HG03103 (cell line): ENCODE measurements at regions not wholly inside any gene's neighbourhood (a gene's known extent, or its start where the extent isn't known, plus 50 kb on each side); places are given as distances from the start of the nearest gene placed in this dataset.

Experiments
- ATAC-seq: cut with Tn5 transposase; IDR thresholded peaks from one replicate; pipeline ENCODE4 v1.9.1; 2021; ENCODE audit warnings: low read depth; ENCODE audit not compliant: unreplicated experiment

GRCh38 chr14:100955201-100955600, 51.7 kb upstream of the RTL1 start:
- no peak for ATAC-seq

- ATAC-seq = no peak
Measured at GRCh38 chr14:100962494-100962893, 59.0 kb upstream of the RTL1 start.

- ATAC-seq = no peak
Measured at GRCh38 chr14:100965296-100965695, 61.8 kb upstream of the RTL1 start.

GRCh38 chr14:100967178-100967577, 63.7 kb upstream of the RTL1 start:
- no peak for ATAC-seq

GRCh38 chr14:100967930-100968329, 64.4 kb upstream of the RTL1 start:
- no peak for ATAC-seq

- no peak for ATAC-seq
Measured at GRCh38 chr14:100972118-100972897, 68.8 kb upstream of the RTL1 start.

- ATAC-seq = no peak
Measured at GRCh38 chr14:100975671-100976070, 72.1 kb upstream of the RTL1 start.

GRCh38 chr14:100979079-100979478, 75.6 kb upstream of the RTL1 start:
- ATAC-seq = no peak

- ATAC-seq = no peak
Measured at GRCh38 chr14:100979780-100980179, 76.3 kb upstream of the RTL1 start.

- no peak for ATAC-seq
Measured at GRCh38 chr14:100980823-100981222, 77.3 kb upstream of the RTL1 start.

GRCh38 chr14:100981809-100982208, 78.3 kb upstream of the RTL1 start:
- no peak for ATAC-seq

- no peak for ATAC-seq
Measured at GRCh38 chr14:100982353-100982752, 78.8 kb upstream of the RTL1 start.

- no peak for ATAC-seq
Measured at GRCh38 chr14:100982762-100983161, 79.2 kb upstream of the RTL1 start.

GRCh38 chr14:100983710-100984109, 80.2 kb upstream of the RTL1 start:
- no peak for ATAC-seq

GRCh38 chr14:100988011-100988410, 84.5 kb upstream of the RTL1 start:
- ATAC-seq = no peak

- ATAC-seq = no peak
Measured at GRCh38 chr14:100988411-100988900, 84.9 kb upstream of the RTL1 start.

- no peak for ATAC-seq
Measured at GRCh38 chr14:100988956-100989355, 85.4 kb upstream of the RTL1 start.

GRCh38 chr14:100989924-100990323, 86.4 kb upstream of the RTL1 start:
- ATAC-seq = no peak

GRCh38 chr14:100994082-100994481, 90.6 kb upstream of the RTL1 start:
- no peak for ATAC-seq

GRCh38 chr14:100994756-100995330, 91.3 kb upstream of the RTL1 start:
- ATAC-seq = no peak

GRCh38 chr14:101000711-101001250, 97.3 kb upstream of the RTL1 start:
- no peak for ATAC-seq
